Immature natural killer cell (primary cell): ENCODE measurements at regions not wholly inside any gene's neighbourhood (a gene's known extent, or its start where the extent isn't known, plus 50 kb on each side); places are given as distances from the start of the nearest gene placed in this dataset.
A peak's percentile ranks its signal among the peaks of the same experiment; 100 is the strongest.
"Not testable (repeated sequence)": the region's sequence is repeated elsewhere in the genome, so short reads cannot be mapped to it uniquely, and the experiment has no call there.

Source experiments
- DNase-seq, 3 donors: peaks; one replicate each; pipeline ENCODE4 v3.0.0; 2022; ENCODE audit warnings: mixed read lengths in 1 of 3
- H3K27ac Mint-ChIP-seq, 6 donors: one replicate each; pipeline ENCODE4 v1.8.0; 2020; ENCODE audit warnings: mixed read lengths in 6 of 6, mild to moderate bottlenecking in 5 of 6, inconsistent platforms in 4 of 6, moderate library complexity in 3 of 6
- H3K27me3 Mint-ChIP-seq, 3 donors: one replicate each; pipeline ENCODE4 v1.8.0; 2020 to 2021; ENCODE audit warnings: low read depth in 3 of 3, mild to moderate bottlenecking in 3 of 3, mixed read lengths in 3 of 3, moderate library complexity in 3 of 3, inconsistent platforms in 1 of 3
- H3K36me3 Mint-ChIP-seq, 3 donors: one replicate each; pipeline ENCODE4 v1.8.0; 2020; ENCODE audit warnings: mixed read lengths in 3 of 3, inconsistent platforms in 2 of 3, mild to moderate bottlenecking in 2 of 3
- H3K4me1 Mint-ChIP-seq, 2 donors: one replicate each; pipeline ENCODE4 v1.8.0; 2020; ENCODE audit warnings: inconsistent platforms in 2 of 2, mild to moderate bottlenecking in 2 of 2, mixed read lengths in 2 of 2, moderate library complexity in 1 of 2
- H3K4me3 Mint-ChIP-seq, 5 donors: one replicate each; pipeline ENCODE4 v1.8.0; 2020; ENCODE audit warnings: mild to moderate bottlenecking in 5 of 5, mixed read lengths in 5 of 5, inconsistent platforms in 3 of 5, moderate library complexity in 3 of 5
- H3K9me3 Mint-ChIP-seq, 6 donors: one replicate each; pipeline ENCODE4 v1.8.0; 2020; ENCODE audit warnings: mild to moderate bottlenecking in 6 of 6, mixed read lengths in 6 of 6, inconsistent platforms in 4 of 6, moderate library complexity in 3 of 6

- not testable (repeated sequence) for DNase-seq, H3K9me3 Mint-ChIP-seq, H3K36me3 Mint-ChIP-seq
- H3K27me3 Mint-ChIP-seq, result peaks cover 0 to 10% (median 7%) of the 10 kb centered on the region in 3 donors
- H3K4me3 Mint-ChIP-seq, result peak overlapping the region; percentile 74 to 90 (median 87)
- H3K27ac Mint-ChIP-seq, result peak overlapping the region in 1 of 6 donors; percentile 78
- H3K4me1 Mint-ChIP-seq, result peaks cover 25 to 36% of the 10 kb centered on the region in 2 donors
These were observed 219.7 kb downstream of the RTP5 start for GRCh38 chr2:242089213-242089549.

GRCh38 chr2:242097278-242097677 lies 227.7 kb downstream of the RTP5 start:
- DNase-seq, H3K27ac Mint-ChIP-seq, H3K4me3 Mint-ChIP-seq, H3K9me3 Mint-ChIP-seq, H3K27me3 Mint-ChIP-seq: not testable (repeated sequence)
- peaks cover 14 to 27% (median 17%) of the 10 kb centered on the region in 3 donors for H3K36me3 Mint-ChIP-seq
- peaks cover 3 to 20% of the 10 kb centered on the region in 2 donors for H3K4me1 Mint-ChIP-seq

DNA sequence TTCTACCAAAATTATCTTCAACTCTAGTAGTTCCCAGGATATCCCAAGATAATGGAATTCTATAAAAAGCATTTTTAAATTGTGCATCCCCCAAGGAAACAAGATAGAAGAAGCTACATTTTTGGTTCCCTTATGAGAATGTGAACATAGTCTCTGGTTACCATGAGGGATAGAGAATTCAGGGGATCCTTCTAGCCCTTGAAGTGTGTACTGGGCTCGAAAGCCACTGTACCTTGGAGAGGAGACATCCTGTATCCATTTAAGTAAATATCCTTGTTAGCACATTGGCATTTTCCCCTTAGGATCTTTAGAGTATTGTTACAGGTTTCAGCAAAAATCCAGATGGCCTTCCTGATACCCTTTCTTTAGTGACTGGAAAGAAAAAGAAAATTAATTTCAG lies 228.5 kb downstream of the RTP5 start:
- H3K4me1 Mint-ChIP-seq, result peaks cover 3 to 20% of the 10 kb centered on the region in 2 donors
- peaks cover 14 to 27% (median 17%) of the 10 kb centered on the region in 3 donors for H3K36me3 Mint-ChIP-seq
- H3K4me3 Mint-ChIP-seq, result no peak overlapping the region
- H3K27me3 Mint-ChIP-seq, result peaks cover 0 to under 1% (median 0%) of the 10 kb centered on the region in 3 donors
- no peak overlapping the region for H3K27ac Mint-ChIP-seq
- no peaks in the 10 kb centered on the region for H3K9me3 Mint-ChIP-seq
- no peak for DNase-seq

DNA sequence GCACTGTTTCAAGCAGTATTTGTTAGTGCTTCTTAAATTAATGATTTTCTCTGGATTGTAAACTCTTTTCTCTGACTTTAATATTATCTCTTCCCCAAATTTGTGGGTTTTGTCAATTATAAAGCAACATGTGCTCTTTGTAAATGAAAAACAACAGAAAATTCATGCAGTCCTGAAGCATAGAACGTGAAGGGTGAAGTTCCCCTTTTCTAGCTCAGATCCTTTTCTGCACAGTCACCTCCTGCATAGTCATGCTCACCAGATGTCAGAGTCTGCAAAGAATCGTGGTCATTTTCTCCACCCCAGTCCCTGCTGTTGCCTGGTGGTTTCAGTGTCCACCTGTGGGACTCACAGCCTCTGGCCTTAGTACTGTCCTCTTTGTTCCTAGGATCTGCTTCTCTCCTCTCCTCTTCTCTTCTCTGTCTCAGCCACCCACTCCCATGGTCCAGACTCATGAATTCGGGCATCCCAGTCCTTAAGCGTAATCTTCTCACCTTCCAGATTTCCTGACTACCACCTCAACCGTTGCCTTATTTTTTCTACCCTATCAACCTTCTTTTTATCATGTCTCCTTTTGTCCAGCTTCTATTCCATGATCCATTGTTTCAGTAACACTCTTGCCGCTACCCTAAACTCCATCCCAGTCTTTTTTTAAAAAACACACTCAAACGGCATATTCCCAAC lies 229.1 kb downstream of the RTP5 start:
- H3K27ac Mint-ChIP-seq, result no peak overlapping the region
- no peaks in the 10 kb centered on the region for H3K9me3 Mint-ChIP-seq
- H3K4me1 Mint-ChIP-seq, result peaks cover 3 to 20% of the 10 kb centered on the region in 2 donors
- no peaks in the 10 kb centered on the region for H3K27me3 Mint-ChIP-seq
- no peak overlapping the region for H3K4me3 Mint-ChIP-seq
- peaks cover 14 to 27% (median 17%) of the 10 kb centered on the region in 3 donors for H3K36me3 Mint-ChIP-seq
- DNase-seq, result no peak

DNA sequence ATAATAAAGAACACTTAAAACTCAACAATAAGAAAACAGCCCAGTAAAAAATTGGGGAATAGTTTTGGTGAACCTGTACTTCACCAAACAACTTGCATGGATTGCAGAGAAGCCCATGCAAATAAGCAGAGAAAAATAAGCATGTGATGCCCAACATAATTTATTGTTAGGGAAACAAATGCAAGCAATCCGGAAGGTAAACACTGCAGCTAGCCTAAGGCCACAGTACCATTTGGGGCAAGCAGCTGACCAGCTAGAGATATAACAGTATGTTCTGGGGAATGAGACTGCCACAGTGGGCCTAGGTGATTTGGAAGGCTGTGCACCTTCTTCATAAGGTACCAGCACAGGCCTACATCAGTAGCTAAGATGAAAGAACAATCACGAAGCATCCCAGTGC lies 233.6 kb downstream of the RTP5 start:
- Mint-ChIP-seq H3K36me3 (peaks cover 9 to 16% (median 10%) of the 10 kb centered on the region in 3 donors), H3K4me1 (peaks cover 3 to 27% of the 10 kb centered on the region in 2 donors)
- not testable (repeated sequence) for H3K27me3 Mint-ChIP-seq, H3K4me3 Mint-ChIP-seq, H3K9me3 Mint-ChIP-seq, DNase-seq, H3K27ac Mint-ChIP-seq

- not testable (repeated sequence) for H3K36me3 Mint-ChIP-seq, H3K9me3 Mint-ChIP-seq, H3K27me3 Mint-ChIP-seq, DNase-seq, H3K4me3 Mint-ChIP-seq, H3K27ac Mint-ChIP-seq
- peaks cover 7 to 29% of the 10 kb centered on the region in 2 donors for H3K4me1 Mint-ChIP-seq
These were observed 234.8 kb downstream of the RTP5 start for GRCh38 chr2:242104202-242104956.

DNA sequence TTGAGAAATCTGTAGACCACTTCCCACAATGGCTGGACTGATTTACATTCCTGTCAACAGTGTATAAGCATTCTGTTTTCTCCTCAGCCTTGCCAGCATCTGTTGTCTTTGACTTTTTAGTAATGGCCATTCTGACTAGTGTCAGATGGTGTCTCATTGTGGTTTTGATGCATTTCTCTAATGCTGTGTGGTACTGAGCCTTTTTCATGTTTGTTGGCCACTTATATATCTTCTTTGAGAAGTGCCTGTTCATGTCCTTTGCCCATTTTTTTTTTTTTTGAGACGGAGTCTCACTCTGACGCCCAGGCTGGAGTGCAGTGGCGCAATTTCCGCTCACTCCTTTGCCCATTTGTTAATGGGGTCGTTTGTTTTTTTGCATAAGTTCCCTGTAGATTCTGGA lies 237.5 kb downstream of the RTP5 start:
- not testable (repeated sequence) for H3K9me3 Mint-ChIP-seq, H3K27ac Mint-ChIP-seq, H3K36me3 Mint-ChIP-seq, DNase-seq, H3K4me3 Mint-ChIP-seq, H3K27me3 Mint-ChIP-seq
- peaks cover 11 to 32% of the 10 kb centered on the region in 2 donors for H3K4me1 Mint-ChIP-seq

- not testable (repeated sequence) for H3K27ac Mint-ChIP-seq, DNase-seq, H3K4me3 Mint-ChIP-seq, H3K27me3 Mint-ChIP-seq, H3K36me3 Mint-ChIP-seq, H3K9me3 Mint-ChIP-seq
- peaks cover 11 to 32% of the 10 kb centered on the region in 2 donors for H3K4me1 Mint-ChIP-seq
These were observed 239.4 kb downstream of the RTP5 start for GRCh38 chr2:242108797-242109500.

DNA sequence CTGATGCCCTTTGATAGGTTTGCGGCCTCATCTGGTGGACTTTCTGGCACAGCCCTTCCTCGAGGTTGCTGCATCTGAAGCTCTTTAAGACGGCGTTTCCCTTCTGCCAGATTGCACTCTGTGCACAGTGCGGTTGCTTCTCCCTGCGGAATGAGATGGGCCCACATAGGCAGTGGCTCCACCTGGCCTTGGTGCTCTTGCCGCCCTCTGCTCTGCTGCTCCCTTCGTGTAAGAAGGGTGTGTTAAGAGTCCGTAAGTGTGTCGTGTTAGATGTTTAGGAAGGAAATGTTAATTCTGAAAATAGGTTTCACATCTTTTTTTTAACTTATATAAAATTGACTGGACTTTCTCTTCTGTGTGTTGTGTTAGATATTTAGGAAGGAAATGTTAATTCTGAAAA lies 240.3 kb downstream of the RTP5 start:
- peaks cover 11 to 32% of the 10 kb centered on the region in 2 donors for H3K4me1 Mint-ChIP-seq
- not testable (repeated sequence) for H3K27ac Mint-ChIP-seq, H3K4me3 Mint-ChIP-seq, H3K27me3 Mint-ChIP-seq, H3K36me3 Mint-ChIP-seq, DNase-seq, H3K9me3 Mint-ChIP-seq

DNA sequence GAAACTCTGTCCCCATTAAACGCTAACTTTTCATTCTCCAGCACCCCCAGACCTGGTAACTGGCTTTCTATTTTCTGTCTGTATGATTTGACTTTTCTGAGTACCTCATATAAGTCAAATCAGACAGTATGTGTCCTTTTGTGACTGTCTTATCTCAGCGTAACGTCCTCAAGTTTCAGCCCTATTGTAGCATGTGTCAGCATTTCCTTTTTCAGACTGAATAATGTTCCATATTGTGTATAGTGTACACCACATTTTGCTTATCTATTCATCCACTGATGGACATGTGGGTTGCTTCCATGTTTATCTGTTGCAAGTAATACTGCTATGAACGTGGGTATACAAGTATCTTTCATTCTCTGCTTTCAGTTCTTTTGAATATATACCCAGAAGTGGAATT lies 242.4 kb downstream of the RTP5 start:
- not testable (repeated sequence) for H3K9me3 Mint-ChIP-seq, H3K27ac Mint-ChIP-seq, H3K4me3 Mint-ChIP-seq, H3K36me3 Mint-ChIP-seq, H3K27me3 Mint-ChIP-seq, DNase-seq
- peaks cover 11 to 32% of the 10 kb centered on the region in 2 donors for H3K4me1 Mint-ChIP-seq

- H3K27ac Mint-ChIP-seq, H3K9me3 Mint-ChIP-seq, H3K27me3 Mint-ChIP-seq, H3K36me3 Mint-ChIP-seq, H3K4me3 Mint-ChIP-seq, DNase-seq: not testable (repeated sequence)
- H3K4me1 Mint-ChIP-seq, result peaks cover 11 to 21% of the 10 kb centered on the region in 2 donors
These were observed 244.0 kb downstream of the RTP5 start for GRCh38 chr2:242113492-242113891.

- not testable (repeated sequence) for H3K27me3 Mint-ChIP-seq, H3K9me3 Mint-ChIP-seq, H3K27ac Mint-ChIP-seq, H3K4me1 Mint-ChIP-seq, H3K36me3 Mint-ChIP-seq, H3K4me3 Mint-ChIP-seq, DNase-seq
These were observed 247.1 kb downstream of the RTP5 start for GRCh38 chr2:242116676-242117075.

GRCh38 chr2:242117305-242117704 lies 247.8 kb downstream of the RTP5 start:
- H3K9me3 Mint-ChIP-seq, H3K36me3 Mint-ChIP-seq, DNase-seq, H3K27ac Mint-ChIP-seq, H3K27me3 Mint-ChIP-seq, H3K4me1 Mint-ChIP-seq, H3K4me3 Mint-ChIP-seq: not testable (repeated sequence)

- not testable (repeated sequence) for H3K4me3 Mint-ChIP-seq, H3K27ac Mint-ChIP-seq, DNase-seq, H3K27me3 Mint-ChIP-seq, H3K9me3 Mint-ChIP-seq, H3K36me3 Mint-ChIP-seq, H3K4me1 Mint-ChIP-seq
These were observed 250.2 kb downstream of the RTP5 start for GRCh38 chr2:242119682-242120081.
